Activated B cell treated with CpG ODN at 0.5 μM for 24 hours (primary cell): ENCODE measurements at regions not wholly inside any gene's neighbourhood (a gene's known extent, or its start where the extent isn't known, plus 50 kb on each side); places are given as distances from the start of the nearest gene placed in this dataset.

Experiments
- ATAC-seq: fragments of 200-7000 bp; cut with Tn5 transposase; one replicate; pipeline ENCODE4 v1.10.0; 2021; ENCODE audit warnings: low read depth, mild to moderate bottlenecking, moderate library complexity
- CTCF ChIA-PET: fragments of 350-600 bp; sonication (Branson Sonifier 250); formaldehyde crosslinking; loops from one replicate; lab custom pipeline; 2021; ENCODE audit warnings: antibody characterized with exemption; lab: Charles Lee
- POLR2A ChIA-PET: fragments of 350-600 bp; sonication (Branson Sonifier 250); formaldehyde crosslinking; loops from one replicate; lab custom pipeline; 2021; ENCODE audit warnings: antibody characterized with exemption; lab: Charles Lee
- DNase-seq: peaks from one replicate; pipeline ENCODE4 v3.0.0; 2022
- H3K27ac Mint-ChIP-seq: one replicate; pipeline ENCODE4 v1.8.0; 2020; ENCODE audit warnings: mixed read lengths
- H3K27me3 Mint-ChIP-seq: one replicate; pipeline ENCODE4 v1.8.0; 2021; ENCODE audit warnings: mixed read lengths
- H3K36me3 Mint-ChIP-seq: one replicate; pipeline ENCODE4 v1.8.0; 2021; ENCODE audit warnings: low read depth, mixed read lengths
- H3K4me1 Mint-ChIP-seq: one replicate; pipeline ENCODE4 v1.8.0; 2021; ENCODE audit warnings: mixed read lengths
- H3K4me3 Mint-ChIP-seq: one replicate; pipeline ENCODE4 v1.8.0; 2020; ENCODE audit warnings: mild to moderate bottlenecking, mixed read lengths
- H3K9me3 Mint-ChIP-seq: one replicate; pipeline ENCODE4 v1.8.0; 2020; ENCODE audit warnings: mixed read lengths
- CTCF ChIP-seq: fragments of 200-600 bp; IDR thresholded peaks from one replicate; pipeline ENCODE4 v1.8.0; 2022; ENCODE audit warnings: antibody characterized with exemption, mild to moderate bottlenecking
- intact Hi-C: fragments of 100-400 bp; cut with micrococcal nuclease; formaldehyde crosslinking; loops from one replicate; pipeline ENCODE4 v1.15.1; 2024

GRCh38 chr6:12656906-12657305 lies 59.7 kb upstream of the PHACTR1 start:
- CTCF ChIA-PET = no interaction called here
- Mint-ChIP-seq H3K9me3 (no peaks in the 10 kb centered on the region), H3K36me3 (no peaks in the 10 kb centered on the region), H3K27me3 (peaks cover 7% of the 10 kb centered on the region), H3K4me1 (no peaks in the 10 kb centered on the region), H3K27ac (no peak overlapping the region), H3K4me3 (no peak overlapping the region)
- no peak for ATAC-seq
- POLR2A ChIA-PET = no interaction called here
- TF ChIP-seq CTCF = no peak
- intact Hi-C loops = no loop called here
- DNase-seq = no peak

- Mint-ChIP-seq H3K27me3 (peaks cover 7% of the 10 kb centered on the region), H3K4me1 (no peaks in the 10 kb centered on the region), H3K36me3 (no peaks in the 10 kb centered on the region), H3K9me3 (no peaks in the 10 kb centered on the region), H3K27ac (no peak overlapping the region), H3K4me3 (no peak overlapping the region)
- no peak for ATAC-seq
- ChIA-PET CTCF (no interaction called here), POLR2A (no interaction called here)
- intact Hi-C loops = no loop called here
- no peak for TF ChIP-seq CTCF
- DNase-seq = no peak
Measured at GRCh38 chr6:12657884-12658283, 58.7 kb upstream of the PHACTR1 start.

DNA sequence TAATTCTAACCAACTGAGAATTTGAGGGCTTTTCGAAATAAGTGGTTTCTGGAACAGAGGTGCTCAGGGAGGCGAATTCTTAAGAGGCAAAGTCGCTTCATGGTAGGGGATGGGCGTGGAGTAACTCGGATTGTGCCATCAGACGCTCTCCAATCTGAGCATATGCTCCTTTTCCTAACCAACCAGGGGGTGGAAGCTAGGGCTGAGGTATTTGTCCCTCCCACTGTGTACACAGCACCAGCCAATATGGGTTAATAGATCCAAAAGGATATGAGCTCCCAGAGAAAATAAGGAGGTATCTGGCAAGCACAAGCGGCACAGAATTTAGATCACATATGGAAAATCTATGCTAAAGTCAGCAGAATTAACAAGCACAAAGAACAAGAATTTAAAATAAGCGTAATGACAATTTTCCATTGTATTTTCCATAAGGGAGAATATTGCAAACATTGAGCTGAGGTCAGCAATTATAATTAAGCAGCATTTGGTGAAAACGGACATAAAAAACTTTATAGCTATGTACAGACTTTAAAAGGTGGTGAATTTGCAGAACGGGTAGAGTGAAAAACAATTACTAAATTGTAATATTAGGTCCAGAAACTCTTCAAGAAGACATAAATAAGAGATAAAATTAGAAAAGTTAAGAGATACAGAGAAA lies 55.0 kb upstream of the PHACTR1 start:
- Mint-ChIP-seq H3K9me3 (no peaks in the 10 kb centered on the region), H3K27ac (no peak overlapping the region), H3K4me1 (no peaks in the 10 kb centered on the region), H3K4me3 (no peak overlapping the region), H3K36me3 (no peaks in the 10 kb centered on the region), H3K27me3 (peaks cover 7% of the 10 kb centered on the region)
- no peak for DNase-seq
- ChIA-PET CTCF (no interaction called here), POLR2A (no interaction called here)
- ATAC-seq = no peak
- intact Hi-C loops = no loop called here
- TF ChIP-seq CTCF = no peak
